ENCODE measurements at regions not wholly inside any gene's neighbourhood (a gene's known extent, or its start where the extent isn't known, plus 50 kb on each side); places are given as distances from the start of the nearest gene placed in this dataset.

DNA sequence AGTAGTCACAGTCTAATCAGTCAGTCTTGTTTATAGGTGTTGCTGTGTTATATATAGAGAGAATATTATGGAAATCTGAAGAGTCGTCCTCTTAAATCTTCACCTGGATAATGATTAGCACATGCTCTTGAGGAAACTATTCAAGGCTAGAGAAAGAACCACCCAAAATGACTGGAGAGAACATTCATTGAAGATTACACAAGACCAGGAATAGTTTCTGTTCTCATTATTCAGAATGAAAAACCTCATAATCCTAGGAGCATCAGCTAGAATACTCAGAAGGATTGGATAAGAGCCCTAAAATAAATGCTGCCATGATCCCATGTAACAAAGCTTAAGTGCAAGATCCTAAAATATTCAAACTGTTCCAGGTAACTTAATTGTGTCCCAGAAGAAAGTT, 278.2 kb upstream of the PREP start:
- intact Hi-C loops (cut with micrococcal nuclease), result no loop called here
- no peaks in the 10 kb centered on the region for H3K9me3 ChIP-seq (replicated peaks; ENCODE audit: control insufficient read depth, insufficient read depth, low read length)
- FAIRE-seq, result no peak

More for the DNA sequence above, 278.2 kb upstream of the PREP start:
- dilution Hi-C loops (cut with MboI; ENCODE audit: extremely low pct_ligation_motif_present, low sequenced_read_pairs), result no loop called here
- ChIA-PET POLR2A (no interaction called here), CTCF (no interaction called here)
- no peak overlapping the region for H3K4me2 ChIP-seq (ENCODE audit: insufficient read depth, low read length)
- BruUV-seq (replicated peaks), result no TSS peak
- H3K27me3 ChIP-seq (ENCODE audit: control insufficient read depth in 2 of 2, insufficient read depth in 2 of 2, low read length in 2 of 2), result no peaks in the 10 kb centered on the region
- H3K4me3 ChIP-seq (replicated peaks in 1 of 3; ENCODE audit: insufficient read depth in 1 of 3, low read depth in 1 of 3, low read length in 3 of 3), result no peak overlapping the region
- H3K79me2 ChIP-seq (ENCODE audit: control insufficient read depth, insufficient read depth, low read length), result no peaks in the 10 kb centered on the region
- no peak for TF ChIP-seq FOS (IDR thresholded peaks at IDR 0.05; ENCODE audit: borderline replicate concordance, insufficient read depth, low read length)
- TF ChIP-seq EZH2 (IDR thresholded peaks at IDR 0.05; ENCODE audit: borderline replicate concordance, low read depth, low read length, severe bottlenecking), result no peak
- no peak for TF ChIP-seq POLR2A (IDR thresholded peaks at IDR 0.05; ENCODE audit: low read depth, low read length)
- TF ChIP-seq JUN (IDR thresholded peaks at IDR 0.05; ENCODE audit: borderline replicate concordance, insufficient read depth, insufficient read length, low read depth), result no peak
- TF ChIP-seq MYC (IDR thresholded peaks at IDR 0.05; ENCODE audit: low read depth, low read length), result no peak
- TF ChIP-seq, protein P1, sequence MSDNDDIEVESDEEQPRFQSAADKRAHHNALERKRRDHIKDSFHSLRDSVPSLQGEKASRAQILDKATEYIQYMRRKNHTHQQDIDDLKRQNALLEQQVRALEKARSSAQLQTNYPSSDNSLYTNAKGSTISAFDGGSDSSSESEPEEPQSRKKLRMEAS (IDR thresholded peaks at IDR 0.05; ENCODE audit: insufficient read depth, insufficient read length), result no peak
- TF ChIP-seq, protein P2, sequence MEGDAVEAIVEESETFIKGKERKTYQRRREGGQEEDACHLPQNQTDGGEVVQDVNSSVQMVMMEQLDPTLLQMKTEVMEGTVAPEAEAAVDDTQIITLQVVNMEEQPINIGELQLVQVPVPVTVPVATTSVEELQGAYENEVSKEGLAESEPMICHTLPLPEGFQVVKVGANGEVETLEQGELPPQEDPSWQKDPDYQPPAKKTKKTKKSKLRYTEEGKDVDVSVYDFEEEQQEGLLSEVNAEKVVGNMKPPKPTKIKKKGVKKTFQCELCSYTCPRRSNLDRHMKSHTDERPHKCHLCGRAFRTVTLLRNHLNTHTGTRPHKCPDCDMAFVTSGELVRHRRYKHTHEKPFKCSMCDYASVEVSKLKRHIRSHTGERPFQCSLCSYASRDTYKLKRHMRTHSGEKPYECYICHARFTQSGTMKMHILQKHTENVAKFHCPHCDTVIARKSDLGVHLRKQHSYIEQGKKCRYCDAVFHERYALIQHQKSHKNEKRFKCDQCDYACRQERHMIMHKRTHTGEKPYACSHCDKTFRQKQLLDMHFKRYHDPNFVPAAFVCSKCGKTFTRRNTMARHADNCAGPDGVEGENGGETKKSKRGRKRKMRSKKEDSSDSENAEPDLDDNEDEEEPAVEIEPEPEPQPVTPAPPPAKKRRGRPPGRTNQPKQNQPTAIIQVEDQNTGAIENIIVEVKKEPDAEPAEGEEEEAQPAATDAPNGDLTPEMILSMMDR (IDR thresholded peaks at IDR 0.05; ENCODE audit: extremely low read depth in 1 of 2, insufficient read depth in 1 of 2, low read depth in 1 of 2, low read length in 2 of 2), result no peak
- TF ChIP-seq POLR2AphosphoS5 (IDR thresholded peaks at IDR 0.05; ENCODE audit: insufficient read depth, low read depth, low read length), result no peak
- TF ChIP-seq GATA2 (IDR thresholded peaks at IDR 0.05; ENCODE audit: insufficient read depth, insufficient read length, low read depth, low read length), result no peak
- H3K36me3 ChIP-seq (ENCODE audit: control insufficient read depth in 2 of 2, extremely low read depth in 1 of 2, insufficient read depth in 2 of 2, low read length in 2 of 2), result no peaks in the 10 kb centered on the region
- no peaks in the 10 kb centered on the region for H4K20me1 ChIP-seq (replicated peaks; ENCODE audit: control insufficient read depth, extremely low read depth, insufficient read depth, low read length)
- H3K9me1 ChIP-seq (replicated peaks; ENCODE audit: control insufficient read depth, extremely low read depth, insufficient read depth, low read length), result no peaks in the 10 kb centered on the region
- no peak for DNase-seq (ENCODE audit: low read depth, low spot score)
- H2AFZ ChIP-seq (ENCODE audit: low read depth, low read length), result no peak overlapping the region
- H3K4me1 ChIP-seq (ENCODE audit: control insufficient read depth, extremely low read depth, insufficient read depth, low read length), result no peaks in the 10 kb centered on the region
- no peak overlapping the region for H3K9ac ChIP-seq (replicated peaks; ENCODE audit: extremely low read depth, insufficient read depth, low read length)
- H3K27ac ChIP-seq (ENCODE audit: insufficient read depth, low read depth, low read length), result no peak overlapping the region
